ENCODE measurements at regions not wholly inside any gene's neighbourhood (a gene's known extent, or its start where the extent isn't known, plus 50 kb on each side); places are given as distances from the start of the nearest gene placed in this dataset.

- no peak overlapping the region for H3K4me3 ChIP-seq
- no peak for TF ChIP-seq CTCF (IDR thresholded peaks at IDR 0.05; ENCODE audit: low read depth, low read length)
Observed at GRCh38 chr6:156281266-156281665, 495.9 kb upstream of the ARID1B start.

GRCh38 chr6:156280065-156280464 is 497.1 kb upstream of the ARID1B start:
- H3K4me3 ChIP-seq = no peak overlapping the region
- no peak for DNase-seq (ENCODE audit: low read depth in 1 of 2, low spot score in 1 of 2)
- no peaks in the 10 kb centered on the region for H3K4me1 ChIP-seq (ENCODE audit: low read depth)
- H3K27me3 ChIP-seq = no peaks in the 10 kb centered on the region
- no peaks in the 10 kb centered on the region for H3K36me3 ChIP-seq
- no peak overlapping the region for H3K27ac ChIP-seq
- H3K9me3 ChIP-seq (ENCODE audit: low read depth) = peaks cover 3% of the 10 kb centered on the region
- TF ChIP-seq CTCF (IDR thresholded peaks at IDR 0.05; ENCODE audit: low read depth, low read length) = no peak

More at GRCh38 chr6:156281266-156281665, 495.9 kb upstream of the ARID1B start:
- H3K4me1 ChIP-seq (ENCODE audit: low read depth) = no peaks in the 10 kb centered on the region
- no peaks in the 10 kb centered on the region for H3K27me3 ChIP-seq
- no peak for DNase-seq (ENCODE audit: low read depth in 1 of 2, low spot score in 1 of 2)
- peaks cover 3% of the 10 kb centered on the region for H3K9me3 ChIP-seq (ENCODE audit: low read depth)
- no peak overlapping the region for H3K27ac ChIP-seq
- H3K36me3 ChIP-seq = no peaks in the 10 kb centered on the region

- no peaks in the 10 kb centered on the region for H3K36me3 ChIP-seq
- no peak for DNase-seq (ENCODE audit: low read depth in 1 of 2, low spot score in 1 of 2)
- no peak overlapping the region for H3K4me3 ChIP-seq
- no peaks in the 10 kb centered on the region for H3K27me3 ChIP-seq
- H3K4me1 ChIP-seq (ENCODE audit: low read depth) = no peaks in the 10 kb centered on the region
- no peak overlapping the region for H3K27ac ChIP-seq
- peaks cover 3% of the 10 kb centered on the region for H3K9me3 ChIP-seq (ENCODE audit: low read depth)
- TF ChIP-seq CTCF (IDR thresholded peaks at IDR 0.05; ENCODE audit: low read depth, low read length) = no peak
Observed at GRCh38 chr6:156279261-156279969, 497.8 kb upstream of the ARID1B start.

- Histone ChIP-seq H3K4me3 (no peak overlapping the region), H3K9me3 (ENCODE audit: low read depth) (no peaks in the 10 kb centered on the region), H3K27ac (no peak overlapping the region), H3K4me1 (ENCODE audit: low read depth) (no peaks in the 10 kb centered on the region), H3K36me3 (no peaks in the 10 kb centered on the region), H3K27me3 (no peaks in the 10 kb centered on the region)
- no peak for DNase-seq (ENCODE audit: low read depth in 1 of 2, low spot score in 1 of 2)
- no peak for TF ChIP-seq CTCF (IDR thresholded peaks at IDR 0.05; ENCODE audit: low read depth, low read length)
Observed at GRCh38 chr6:156273065-156273711, 504.0 kb upstream of the ARID1B start.

GRCh38 chr6:156269751-156270369 is 507.3 kb upstream of the ARID1B start:
- Histone ChIP-seq H3K9me3 (ENCODE audit: low read depth) (no peaks in the 10 kb centered on the region), H3K27ac (no peak overlapping the region), H3K36me3 (no peaks in the 10 kb centered on the region), H3K4me1 (ENCODE audit: low read depth) (no peaks in the 10 kb centered on the region), H3K27me3 (no peaks in the 10 kb centered on the region), H3K4me3 (no peak overlapping the region)
- no peak for DNase-seq (ENCODE audit: low read depth in 1 of 2, low spot score in 1 of 2)
- no peak for TF ChIP-seq CTCF (IDR thresholded peaks at IDR 0.05; ENCODE audit: low read depth, low read length)
